OCI-LY1 (cell line): ENCODE measurements at regions not wholly inside any gene's neighbourhood (a gene's known extent, or its start where the extent isn't known, plus 50 kb on each side); places are given as distances from the start of the nearest gene placed in this dataset.
"Not testable (repeated sequence)": the region's sequence is repeated elsewhere in the genome, so short reads cannot be mapped to it uniquely, and the experiment has no call there.

Source experiments
- H2AFZ ChIP-seq: fragments of 200-600 bp; sonication (generic), shearing (Covaris generic); 2 replicates; pipeline ENCODE4 v1.6.0; 2014; ENCODE audit warnings: antibody characterized with exemption, mild to moderate bottlenecking, low read length
- H3F3A ChIP-seq: fragments of 200-600 bp; sonication (generic), shearing (Covaris generic); 2 replicates; pipeline ENCODE4 v1.6.0; 2014; ENCODE audit warnings: mild to moderate bottlenecking, antibody characterized with exemption, low read length, moderate library complexity; ENCODE audit not compliant: insufficient read depth
- H3K27ac ChIP-seq: fragments of 200-600 bp; sonication (generic); 2 replicates; pipeline ENCODE4 v1.5.1; 2014; ENCODE audit warnings: low read length, mixed run types, mild to moderate bottlenecking, low read depth; ENCODE audit not compliant: poor library complexity, severe bottlenecking
- H3K27me3 ChIP-seq: fragments of 200-600 bp; sonication (generic); 2 replicates; pipeline ENCODE4 v1.6.0; 2014; ENCODE audit warnings: antibody characterized with exemption, mild to moderate bottlenecking, low read length, moderate library complexity; ENCODE audit not compliant: insufficient read depth
- H3K36me3 ChIP-seq: fragments of 200-600 bp; sonication (generic); 2 replicates; pipeline ENCODE4 v1.6.1; 2014; ENCODE audit warnings: mild to moderate bottlenecking, antibody characterized with exemption, low read length, moderate library complexity, mixed read lengths; ENCODE audit not compliant: insufficient read depth
- H3K4me1 ChIP-seq: fragments of 200-600 bp; sonication (generic); 2 replicates; pipeline ENCODE4 v1.5.1; 2014; ENCODE audit warnings: mild to moderate bottlenecking, low read length, moderate library complexity; ENCODE audit not compliant: insufficient read depth, severe bottlenecking
- H3K4me2 ChIP-seq: fragments of 200-600 bp; sonication (generic), shearing (Covaris generic); 2 replicates; pipeline ENCODE4 v1.6.1; 2014; ENCODE audit warnings: low read length
- H3K4me3 ChIP-seq: fragments of 200-600 bp; sonication (generic); 2 replicates; pipeline ENCODE4 v1.5.1; 2014; ENCODE audit warnings: low read length, low read depth, mild to moderate bottlenecking, mixed read lengths; ENCODE audit not compliant: poor library complexity, severe bottlenecking
- H3K79me2 ChIP-seq: fragments of 200-600 bp; shearing (Covaris generic); 2 replicates; pipeline ENCODE4 v1.6.1; 2016; ENCODE audit warnings: mixed run types, low read length, mixed read lengths; ENCODE audit not compliant: insufficient read depth
- H3K9ac ChIP-seq: fragments of 200-600 bp; sonication (generic), shearing (Covaris generic); 2 replicates; pipeline ENCODE4 v1.6.1; 2014; ENCODE audit warnings: mild to moderate bottlenecking, low read length, mixed read lengths
- H3K9me2 ChIP-seq: fragments of 200-600 bp; sonication (generic), shearing (Covaris generic); 2 replicates; pipeline ENCODE4 v1.6.1; 2014; ENCODE audit warnings: low read depth, mild to moderate bottlenecking, low read length, mixed read lengths
- H3K9me3 ChIP-seq: fragments of 200-600 bp; shearing (Covaris generic); 2 replicates; pipeline ENCODE4 v1.6.1; 2014; ENCODE audit warnings: low read length, mixed read lengths
- H4K20me1 ChIP-seq: fragments of 200-600 bp; sonication (generic), shearing (Covaris generic); 2 replicates; pipeline ENCODE4 v1.6.0; 2016; ENCODE audit warnings: mild to moderate bottlenecking, low read length; ENCODE audit not compliant: insufficient read depth
- EZH2 ChIP-seq: fragments of 200-600 bp; sonication (generic), shearing (Covaris generic); IDR thresholded peaks from 2 replicates; pipeline ENCODE4 v1.8.0; 2017; ENCODE audit warnings: borderline replicate concordance, mixed run types, mild to moderate bottlenecking, antibody characterized with exemption, low read length, moderate library complexity, mixed read lengths
- TF ChIP-seq, protein P1 (sequence below): fragments of 200-600 bp; sonication (generic), shearing (Covaris generic); IDR thresholded peaks from 2 replicates; pipeline ENCODE4 v1.5.1; 2017; ENCODE audit warnings: mild to moderate bottlenecking, antibody characterized with exemption, low read length, moderate library complexity, mixed read lengths

- no peaks in the 10 kb centered on the region for H3K9me2 ChIP-seq
- H3K4me3 ChIP-seq = no peak overlapping the region
- H3K4me1 ChIP-seq = no peaks in the 10 kb centered on the region
- H3K9me3 ChIP-seq = no peaks in the 10 kb centered on the region
- no peak overlapping the region for H3K9ac ChIP-seq
- no peak overlapping the region for H3K27ac ChIP-seq
- no peaks in the 10 kb centered on the region for H3K27me3 ChIP-seq
- TF ChIP-seq, protein P1, sequence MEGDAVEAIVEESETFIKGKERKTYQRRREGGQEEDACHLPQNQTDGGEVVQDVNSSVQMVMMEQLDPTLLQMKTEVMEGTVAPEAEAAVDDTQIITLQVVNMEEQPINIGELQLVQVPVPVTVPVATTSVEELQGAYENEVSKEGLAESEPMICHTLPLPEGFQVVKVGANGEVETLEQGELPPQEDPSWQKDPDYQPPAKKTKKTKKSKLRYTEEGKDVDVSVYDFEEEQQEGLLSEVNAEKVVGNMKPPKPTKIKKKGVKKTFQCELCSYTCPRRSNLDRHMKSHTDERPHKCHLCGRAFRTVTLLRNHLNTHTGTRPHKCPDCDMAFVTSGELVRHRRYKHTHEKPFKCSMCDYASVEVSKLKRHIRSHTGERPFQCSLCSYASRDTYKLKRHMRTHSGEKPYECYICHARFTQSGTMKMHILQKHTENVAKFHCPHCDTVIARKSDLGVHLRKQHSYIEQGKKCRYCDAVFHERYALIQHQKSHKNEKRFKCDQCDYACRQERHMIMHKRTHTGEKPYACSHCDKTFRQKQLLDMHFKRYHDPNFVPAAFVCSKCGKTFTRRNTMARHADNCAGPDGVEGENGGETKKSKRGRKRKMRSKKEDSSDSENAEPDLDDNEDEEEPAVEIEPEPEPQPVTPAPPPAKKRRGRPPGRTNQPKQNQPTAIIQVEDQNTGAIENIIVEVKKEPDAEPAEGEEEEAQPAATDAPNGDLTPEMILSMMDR = no peak
- no peak for TF ChIP-seq EZH2
- no peaks in the 10 kb centered on the region for H4K20me1 ChIP-seq
- no peaks in the 10 kb centered on the region for H3K36me3 ChIP-seq
- H3K79me2 ChIP-seq = no peaks in the 10 kb centered on the region
- no peaks in the 10 kb centered on the region for H3F3A ChIP-seq
- no peak overlapping the region for H2AFZ ChIP-seq
- H3K4me2 ChIP-seq = no peak overlapping the region
These were observed 425.2 kb upstream of the PIK3R1 start for GRCh38 chr5:67790390-67790789.

GRCh38 chr5:67779893-67780623, 435.5 kb upstream of the PIK3R1 start:
- H3K9ac ChIP-seq, H3K4me2 ChIP-seq, H4K20me1 ChIP-seq: not testable (repeated sequence)

DNA sequence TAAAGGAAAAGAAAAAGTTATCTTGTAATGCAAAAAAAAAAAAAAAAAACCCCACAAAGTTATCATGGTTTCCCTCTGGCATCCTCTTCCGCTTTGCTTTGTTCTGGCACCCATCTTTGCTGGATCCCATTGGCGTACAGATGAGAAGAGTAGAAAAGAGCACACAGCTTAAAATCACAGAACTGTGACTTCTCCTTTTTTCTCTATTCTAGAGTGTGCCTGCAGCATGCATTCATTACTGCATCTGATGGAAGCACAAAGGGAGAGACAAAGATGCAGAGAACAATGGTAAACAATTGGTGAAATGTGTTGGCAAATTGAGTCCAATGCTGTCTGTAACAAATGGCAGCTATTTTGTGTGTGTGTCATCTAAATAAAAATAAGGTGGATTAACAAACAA, 440.8 kb upstream of the PIK3R1 start:
- Histone ChIP-seq H3F3A (no peaks in the 10 kb centered on the region), H3K27ac (no peak overlapping the region), H2AFZ (no peak overlapping the region)

More at GRCh38 chr5:67779893-67780623, 435.5 kb upstream of the PIK3R1 start:
- not testable (repeated sequence) for H2AFZ ChIP-seq, H3K9me2 ChIP-seq, H3K4me1 ChIP-seq, H3K9me3 ChIP-seq, H3F3A ChIP-seq, H3K79me2 ChIP-seq, H3K4me3 ChIP-seq, H3K27me3 ChIP-seq, H3K36me3 ChIP-seq, H3K27ac ChIP-seq

More for the DNA sequence above, 440.8 kb upstream of the PIK3R1 start:
- TF ChIP-seq EZH2 = no peak
- TF ChIP-seq, protein P1 = no peak
- no peaks in the 10 kb centered on the region for H3K27me3 ChIP-seq
- H3K4me2 ChIP-seq = no peak overlapping the region
- no peaks in the 10 kb centered on the region for H3K4me1 ChIP-seq
- no peak overlapping the region for H3K9ac ChIP-seq
- no peaks in the 10 kb centered on the region for H3K9me2 ChIP-seq
- no peaks in the 10 kb centered on the region for H4K20me1 ChIP-seq
- no peaks in the 10 kb centered on the region for H3K9me3 ChIP-seq
- no peaks in the 10 kb centered on the region for H3K79me2 ChIP-seq
- H3K36me3 ChIP-seq = no peaks in the 10 kb centered on the region
- H3K4me3 ChIP-seq = no peak overlapping the region
